K562 (cell line): ENCODE measurements at regions not wholly inside any gene's neighbourhood (a gene's known extent, or its start where the extent isn't known, plus 50 kb on each side); places are given as distances from the start of the nearest gene placed in this dataset.

Experiments
- FOXA1 ChIP-seq: fragments of 450-650 bp; IDR thresholded peaks from 2 replicates; pipeline ENCODE4 v1.6.1; 2016; ENCODE audit warnings: mild to moderate bottlenecking, borderline replicate concordance
- NR3C1 ChIP-seq: sonication (generic); formaldehyde crosslinking; IDR thresholded peaks from 2 replicates; pipeline ENCODE4 v1.8.1; 2022; ENCODE audit warnings: missing genetic modification reagents
- TF ChIP-seq, protein P1 (sequence below), 2 experiments: fragments of 450-650 bp in 1 of 2; sonication (generic) in 1 of 2; formaldehyde crosslinking in 1 of 2; IDR thresholded peaks in 1 of 2; conservative IDR thresholded peaks in 1 of 2; 2 replicates each; pipeline versions ENCODE4 v1.6.1 to v1.8.1; 2016 to 2023; ENCODE audit warnings: mild to moderate bottlenecking in 2 of 2, moderate library complexity in 2 of 2, inconsistent platforms in 1 of 2, missing genetic modification reagents in 1 of 2
- TF ChIP-seq, protein P2 (sequence below): fragments of 250-450 bp; sonication (Bioruptor Pico); IDR thresholded peaks from 2 replicates; pipeline ENCODE4 v1.5.0; 2021
- TF ChIP-seq, protein P3 (sequence below): fragments of 250-450 bp; sonication (Bioruptor Pico); IDR thresholded peaks from 2 replicates; pipeline ENCODE4 v1.5.1; 2021; ENCODE audit warnings: mild to moderate bottlenecking

DNA sequence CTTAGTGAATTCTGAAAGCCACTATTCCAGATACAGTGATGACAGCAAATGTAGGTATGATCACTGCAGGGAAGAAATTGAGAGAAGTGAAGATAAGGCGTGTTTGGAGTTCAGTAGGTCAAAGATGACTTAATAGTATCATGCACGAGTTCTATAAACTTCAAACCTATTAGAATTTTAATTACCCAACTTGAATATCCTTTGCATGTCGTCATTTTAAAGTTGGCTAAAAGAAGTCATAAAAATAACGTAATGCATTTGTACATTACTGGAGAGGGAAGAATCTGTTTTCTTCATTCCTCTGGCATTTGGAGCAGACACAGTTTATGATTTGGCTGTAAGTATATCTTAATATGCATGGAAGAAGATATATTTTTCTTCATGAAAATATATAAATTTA lies 68.6 kb upstream of the MXRA5 start:
- TF ChIP-seq FOXA1 = no peak
- TF ChIP-seq, protein P1, sequence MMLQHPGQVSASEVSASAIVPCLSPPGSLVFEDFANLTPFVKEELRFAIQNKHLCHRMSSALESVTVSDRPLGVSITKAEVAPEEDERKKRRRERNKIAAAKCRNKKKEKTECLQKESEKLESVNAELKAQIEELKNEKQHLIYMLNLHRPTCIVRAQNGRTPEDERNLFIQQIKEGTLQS (IDR thresholded peaks at IDR 0.05) = no peak
- TF ChIP-seq, protein P1 (CRISPR knock-in tag; conservative IDR thresholded peaks at IDR 0.05) = no peak
- TF ChIP-seq, protein P2, sequence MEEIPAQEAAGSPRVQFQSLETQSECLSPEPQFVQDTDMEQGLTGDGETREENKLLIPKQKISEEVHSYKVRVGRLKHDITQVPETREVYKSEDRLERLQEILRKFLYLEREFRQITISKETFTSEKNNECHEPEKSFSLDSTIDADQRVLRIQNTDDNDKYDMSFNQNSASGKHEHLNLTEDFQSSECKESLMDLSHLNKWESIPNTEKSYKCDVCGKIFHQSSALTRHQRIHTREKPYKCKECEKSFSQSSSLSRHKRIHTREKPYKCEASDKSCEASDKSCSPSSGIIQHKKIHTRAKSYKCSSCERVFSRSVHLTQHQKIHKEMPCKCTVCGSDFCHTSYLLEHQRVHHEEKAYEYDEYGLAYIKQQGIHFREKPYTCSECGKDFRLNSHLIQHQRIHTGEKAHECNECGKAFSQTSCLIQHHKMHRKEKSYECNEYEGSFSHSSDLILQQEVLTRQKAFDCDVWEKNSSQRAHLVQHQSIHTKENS (CRISPR knock-in tag) = no peak
- TF ChIP-seq, protein P3, sequence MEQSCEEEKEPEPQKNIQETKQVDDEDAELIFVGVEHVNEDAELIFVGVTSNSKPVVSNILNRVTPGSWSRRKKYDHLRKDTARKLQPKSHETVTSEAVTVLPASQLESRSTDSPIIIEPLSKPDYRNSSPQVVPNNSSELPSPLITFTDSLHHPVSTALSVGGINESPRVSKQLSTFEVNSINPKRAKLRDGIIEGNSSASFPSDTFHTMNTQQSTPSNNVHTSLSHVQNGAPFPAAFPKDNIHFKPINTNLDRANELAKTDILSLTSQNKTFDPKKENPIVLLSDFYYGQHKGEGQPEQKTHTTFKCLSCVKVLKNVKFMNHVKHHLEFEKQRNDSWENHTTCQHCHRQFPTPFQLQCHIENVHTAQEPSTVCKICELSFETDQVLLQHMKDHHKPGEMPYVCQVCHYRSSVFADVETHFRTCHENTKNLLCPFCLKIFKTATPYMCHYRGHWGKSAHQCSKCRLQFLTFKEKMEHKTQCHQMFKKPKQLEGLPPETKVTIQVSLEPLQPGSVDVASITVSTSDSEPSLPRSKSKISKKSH = no peak
- TF ChIP-seq NR3C1 = no peak
